AG09319 (cell line): ENCODE measurements at regions not wholly inside any gene's neighbourhood (a gene's known extent, or its start where the extent isn't known, plus 50 kb on each side); places are given as distances from the start of the nearest gene placed in this dataset.

Experiments
- DNase-seq: peaks from one replicate; pipeline ENCODE4 v3.0.0-alpha.2; 2010; ENCODE audit warnings: low read depth; ENCODE audit errors: extremely low read depth
- TF ChIP-seq, protein P1 (sequence below): IDR thresholded peaks from 2 replicates; pipeline ENCODE4 v1.5.1; 2011; ENCODE audit warnings: low read depth, mild to moderate bottlenecking, inconsistent platforms, low read length, moderate library complexity

DNA sequence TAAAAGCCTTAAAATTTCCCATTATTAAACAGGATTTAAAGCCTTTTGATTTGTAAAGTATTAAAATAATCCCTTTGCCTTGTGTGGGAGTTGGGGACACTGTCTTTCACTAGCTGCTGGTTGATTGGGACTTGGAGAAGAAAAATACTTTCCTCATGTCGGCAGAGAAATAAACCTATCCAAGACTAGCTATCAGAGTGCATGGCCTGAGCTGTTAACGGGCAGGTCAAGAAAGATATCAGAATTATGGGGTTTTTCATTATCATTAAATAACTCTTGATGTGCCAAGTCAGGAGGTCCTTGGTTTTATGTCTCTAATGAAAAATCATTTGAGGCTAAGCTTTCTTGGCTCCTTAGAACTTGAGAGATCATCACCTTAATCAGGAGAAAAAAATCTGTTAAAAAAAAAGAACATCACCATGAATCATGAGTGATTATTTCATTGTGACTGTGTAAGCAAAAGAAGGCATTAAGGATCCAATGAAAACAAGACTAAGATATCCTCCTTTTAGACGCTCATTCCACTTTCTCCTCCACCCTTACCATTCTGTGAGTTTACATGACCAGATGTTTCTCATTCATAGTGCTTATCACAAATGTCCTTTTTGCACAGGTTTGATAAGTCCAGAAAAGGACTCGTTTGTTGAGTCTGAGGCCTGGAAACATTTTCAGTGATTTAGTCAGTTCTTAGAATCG is 140.4 kb upstream of the EGFLAM start:
- TF ChIP-seq, protein P1, sequence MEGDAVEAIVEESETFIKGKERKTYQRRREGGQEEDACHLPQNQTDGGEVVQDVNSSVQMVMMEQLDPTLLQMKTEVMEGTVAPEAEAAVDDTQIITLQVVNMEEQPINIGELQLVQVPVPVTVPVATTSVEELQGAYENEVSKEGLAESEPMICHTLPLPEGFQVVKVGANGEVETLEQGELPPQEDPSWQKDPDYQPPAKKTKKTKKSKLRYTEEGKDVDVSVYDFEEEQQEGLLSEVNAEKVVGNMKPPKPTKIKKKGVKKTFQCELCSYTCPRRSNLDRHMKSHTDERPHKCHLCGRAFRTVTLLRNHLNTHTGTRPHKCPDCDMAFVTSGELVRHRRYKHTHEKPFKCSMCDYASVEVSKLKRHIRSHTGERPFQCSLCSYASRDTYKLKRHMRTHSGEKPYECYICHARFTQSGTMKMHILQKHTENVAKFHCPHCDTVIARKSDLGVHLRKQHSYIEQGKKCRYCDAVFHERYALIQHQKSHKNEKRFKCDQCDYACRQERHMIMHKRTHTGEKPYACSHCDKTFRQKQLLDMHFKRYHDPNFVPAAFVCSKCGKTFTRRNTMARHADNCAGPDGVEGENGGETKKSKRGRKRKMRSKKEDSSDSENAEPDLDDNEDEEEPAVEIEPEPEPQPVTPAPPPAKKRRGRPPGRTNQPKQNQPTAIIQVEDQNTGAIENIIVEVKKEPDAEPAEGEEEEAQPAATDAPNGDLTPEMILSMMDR: no peak
- no peak for DNase-seq

DNA sequence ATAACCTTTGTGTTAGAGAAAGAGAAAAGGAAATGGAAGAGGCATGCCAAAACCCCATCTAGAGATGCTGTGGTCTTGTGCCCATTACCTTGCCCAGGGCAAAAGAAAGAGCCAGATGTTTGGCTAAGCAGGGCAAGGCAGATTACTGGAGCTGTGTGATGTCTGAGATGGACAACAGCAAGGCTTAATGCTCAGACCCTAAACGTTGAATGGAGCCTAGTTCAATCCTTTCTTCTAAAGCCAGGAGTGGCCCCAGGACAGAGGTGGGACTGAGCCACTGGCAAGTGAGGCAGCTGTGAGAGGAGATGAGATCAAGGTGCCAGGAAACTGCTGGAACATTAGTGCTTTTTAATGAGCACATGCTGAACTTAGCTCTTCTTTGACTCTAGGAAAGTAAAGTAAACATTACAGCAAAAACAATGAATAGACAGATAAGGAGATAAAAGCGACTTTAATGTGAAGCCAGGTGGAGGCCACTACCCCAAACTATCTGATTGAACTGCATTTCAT is 143.0 kb upstream of the EGFLAM start:
- TF ChIP-seq, protein P1: no peak
- no peak for DNase-seq

DNA sequence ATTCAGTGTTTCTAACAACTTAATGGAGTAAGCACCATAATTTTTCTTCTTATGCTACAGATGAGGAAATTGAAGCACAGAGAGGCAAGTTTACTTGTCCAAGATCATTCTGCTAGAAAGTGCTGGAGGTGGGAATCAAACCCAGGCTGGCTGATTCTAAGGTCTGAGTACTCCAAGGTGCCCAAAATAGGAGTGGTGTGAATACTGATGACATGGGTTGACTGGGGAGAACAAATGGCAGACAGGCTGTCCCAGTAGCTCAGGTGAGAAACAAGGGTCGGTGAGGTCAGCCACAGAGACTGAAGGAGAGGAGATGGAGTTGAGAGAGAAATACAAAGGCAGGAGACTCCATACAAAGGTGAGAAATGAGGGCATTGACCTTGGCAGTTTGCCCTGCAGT is 144.5 kb upstream of the EGFLAM start:
- no peak for DNase-seq
- TF ChIP-seq, protein P1: no peak

DNA sequence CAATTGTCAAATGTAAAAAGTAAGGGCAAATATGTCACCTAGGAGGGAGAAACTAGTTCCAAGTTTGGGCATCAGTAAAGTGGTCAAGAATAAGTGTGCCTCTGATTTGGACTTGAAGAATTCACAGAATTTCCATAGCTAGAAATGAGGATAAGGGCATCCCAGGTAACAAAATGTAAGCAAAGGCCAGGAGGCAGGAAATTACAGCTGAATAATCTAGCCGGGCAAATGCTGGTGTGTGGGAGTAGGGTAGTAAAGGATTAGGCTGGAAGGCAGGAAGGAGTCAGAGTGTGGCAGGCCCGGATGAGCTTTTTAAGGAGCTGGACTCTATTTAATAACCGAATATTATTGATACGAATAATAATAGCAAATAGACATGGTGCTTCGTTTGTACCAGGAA is 144.9 kb upstream of the EGFLAM start:
- no peak for DNase-seq
- TF ChIP-seq, protein P1: no peak

DNA sequence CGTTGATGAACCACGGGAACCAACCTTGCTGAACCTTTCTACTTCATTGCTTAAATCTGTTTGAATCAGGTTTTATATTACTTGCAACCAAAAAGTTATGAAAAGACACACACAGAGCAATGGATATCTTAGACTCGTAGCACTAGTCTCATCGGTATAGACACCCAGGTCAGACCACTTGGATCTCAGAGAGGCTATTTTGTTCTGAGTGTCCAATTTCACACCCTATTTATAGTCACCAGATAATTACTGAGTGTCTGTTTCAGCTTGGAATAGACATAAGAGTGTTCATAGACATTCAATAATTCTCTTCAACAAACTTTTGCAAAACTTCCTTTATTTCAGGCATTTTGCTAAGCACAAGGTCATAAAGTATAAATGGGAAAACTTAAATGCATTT is 145.4 kb upstream of the EGFLAM start:
- TF ChIP-seq, protein P1: no peak
- DNase-seq: no peak

DNA sequence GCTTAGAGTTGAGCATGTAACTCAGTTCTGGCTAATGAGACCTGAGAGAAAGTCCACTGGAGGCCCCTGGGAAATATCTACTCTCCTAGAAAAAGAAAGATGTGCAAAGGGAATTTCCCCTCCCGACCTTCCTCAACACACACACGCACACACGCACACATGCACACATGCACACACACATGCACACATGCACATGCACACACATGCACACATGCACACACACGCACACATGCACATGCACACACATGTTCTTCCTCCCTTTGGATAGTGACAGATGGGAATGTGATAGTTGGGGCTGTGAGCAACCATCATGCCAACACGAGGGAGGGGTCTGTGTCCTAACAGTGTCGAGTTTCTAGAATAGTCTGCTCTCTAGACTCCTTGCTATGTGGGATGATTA is 148.2 kb upstream of the EGFLAM start:
- TF ChIP-seq, protein P1: no peak
- no peak for DNase-seq

DNA sequence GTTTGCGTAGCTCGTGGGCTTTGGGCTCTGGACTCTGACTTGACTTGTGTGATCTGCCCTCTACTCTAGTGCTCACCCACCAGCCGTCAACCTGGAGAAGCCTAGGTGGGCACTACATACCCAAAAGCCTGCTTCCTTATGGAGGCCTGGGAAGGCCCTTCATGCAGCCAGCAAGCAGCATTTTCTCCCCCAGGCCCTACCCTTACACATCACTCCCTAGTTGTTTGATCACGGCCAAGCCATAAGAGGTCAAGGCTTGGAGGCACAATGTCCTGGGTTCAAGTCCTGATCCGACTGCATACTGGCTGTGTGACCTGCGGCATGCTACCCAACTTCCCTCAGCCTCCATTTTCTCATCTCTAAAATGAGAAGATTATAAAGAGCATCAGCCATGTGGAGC is 151.3 kb upstream of the EGFLAM start:
- no peak for DNase-seq
- TF ChIP-seq, protein P1: no peak
